ENCODE measurements at regions not wholly inside any gene's neighbourhood (a gene's known extent, or its start where the extent isn't known, plus 50 kb on each side); places are given as distances from the start of the nearest gene placed in this dataset.

GRCh38 chr5:122697191-122697590 lies 77.7 kb upstream of the SNX2 start:
- Histone ChIP-seq H3K79me2 (ENCODE audit: control insufficient read depth, insufficient read depth, low read length) (no peaks in the 10 kb centered on the region), H3K4me1 (ENCODE audit: control insufficient read depth, extremely low read depth, insufficient read depth, low read length) (no peaks in the 10 kb centered on the region), H3K4me3 (replicated peaks in 1 of 3; ENCODE audit: insufficient read depth in 1 of 3, low read depth in 1 of 3, low read length in 3 of 3) (no peak overlapping the region), H3K4me2 (ENCODE audit: insufficient read depth, low read length) (no peak overlapping the region), H3K9me3 (replicated peaks; ENCODE audit: control insufficient read depth, insufficient read depth, low read length) (no peaks in the 10 kb centered on the region), H3K9me1 (replicated peaks; ENCODE audit: control insufficient read depth, extremely low read depth, insufficient read depth, low read length) (no peaks in the 10 kb centered on the region), H3K27me3 (ENCODE audit: control insufficient read depth in 2 of 2, insufficient read depth in 2 of 2, low read length in 2 of 2) (no peaks in the 10 kb centered on the region), H2AFZ (ENCODE audit: low read depth, low read length) (no peak overlapping the region), H4K20me1 (replicated peaks; ENCODE audit: control insufficient read depth, extremely low read depth, insufficient read depth, low read length) (no peaks in the 10 kb centered on the region), H3K27ac (ENCODE audit: insufficient read depth, low read depth, low read length) (no peak overlapping the region), H3K36me3 (ENCODE audit: control insufficient read depth in 2 of 2, extremely low read depth in 1 of 2, insufficient read depth in 2 of 2, low read length in 2 of 2) (no peaks in the 10 kb centered on the region), H3K9ac (replicated peaks; ENCODE audit: extremely low read depth, insufficient read depth, low read length) (no peak overlapping the region)
- DNase-seq (ENCODE audit: low read depth, low spot score): no peak
- ChIA-PET POLR2A (no interaction called here), CTCF (no interaction called here)
- BruUV-seq (replicated peaks): no TSS peak
- dilution Hi-C loops (cut with MboI; ENCODE audit: extremely low pct_ligation_motif_present, low sequenced_read_pairs) (no loop called here), intact Hi-C loops (cut with micrococcal nuclease) (no loop called here)
- no peak for TF ChIP-seq POLR2A (IDR thresholded peaks at IDR 0.05; ENCODE audit: low read depth, low read length)
- TF ChIP-seq POLR2AphosphoS5 (IDR thresholded peaks at IDR 0.05; ENCODE audit: insufficient read depth, low read depth, low read length): no peak
- TF ChIP-seq, protein P1, sequence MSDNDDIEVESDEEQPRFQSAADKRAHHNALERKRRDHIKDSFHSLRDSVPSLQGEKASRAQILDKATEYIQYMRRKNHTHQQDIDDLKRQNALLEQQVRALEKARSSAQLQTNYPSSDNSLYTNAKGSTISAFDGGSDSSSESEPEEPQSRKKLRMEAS (IDR thresholded peaks at IDR 0.05; ENCODE audit: insufficient read depth, insufficient read length): no peak
- FAIRE-seq: no peak

- H3K9me1 ChIP-seq (replicated peaks; ENCODE audit: control insufficient read depth, extremely low read depth, insufficient read depth, low read length): no peaks in the 10 kb centered on the region
- H3K4me1 ChIP-seq (ENCODE audit: control insufficient read depth, extremely low read depth, insufficient read depth, low read length): no peaks in the 10 kb centered on the region
- no peak overlapping the region for H3K4me3 ChIP-seq (replicated peaks in 1 of 3; ENCODE audit: insufficient read depth in 1 of 3, low read depth in 1 of 3, low read length in 3 of 3)
- H3K9ac ChIP-seq (replicated peaks; ENCODE audit: extremely low read depth, insufficient read depth, low read length): no peak overlapping the region
- H3K27me3 ChIP-seq (ENCODE audit: control insufficient read depth in 2 of 2, insufficient read depth in 2 of 2, low read length in 2 of 2): no peaks in the 10 kb centered on the region
- H2AFZ ChIP-seq (ENCODE audit: low read depth, low read length): no peak overlapping the region
- intact Hi-C loops (cut with micrococcal nuclease): no loop called here
- H3K27ac ChIP-seq (ENCODE audit: insufficient read depth, low read depth, low read length): no peak overlapping the region
- DNase-seq (ENCODE audit: low read depth, low spot score) (no peak), FAIRE-seq (no peak)
- POLR2A ChIA-PET: no interaction called here
- H3K9me3 ChIP-seq (replicated peaks; ENCODE audit: control insufficient read depth, insufficient read depth, low read length): no peaks in the 10 kb centered on the region
- dilution Hi-C loops (cut with MboI; ENCODE audit: extremely low pct_ligation_motif_present, low sequenced_read_pairs): no loop called here
- no peaks in the 10 kb centered on the region for H4K20me1 ChIP-seq (replicated peaks; ENCODE audit: control insufficient read depth, extremely low read depth, insufficient read depth, low read length)
- H3K4me2 ChIP-seq (ENCODE audit: insufficient read depth, low read length): no peak overlapping the region
- no peaks in the 10 kb centered on the region for H3K36me3 ChIP-seq (ENCODE audit: control insufficient read depth in 2 of 2, extremely low read depth in 1 of 2, insufficient read depth in 2 of 2, low read length in 2 of 2)
- CTCF ChIA-PET: no interaction called here
- TF ChIP-seq MYC (IDR thresholded peaks at IDR 0.05; ENCODE audit: low read depth, low read length): no peak
- TF ChIP-seq POLR2A (IDR thresholded peaks at IDR 0.05; ENCODE audit: low read depth, low read length): no peak
- no peak for TF ChIP-seq CTCF (IDR thresholded peaks at IDR 0.05; ENCODE audit: extremely low read depth in 1 of 2, insufficient read depth in 1 of 2, low read depth in 1 of 2, low read length in 2 of 2)
- no peak for TF ChIP-seq GATA2 (IDR thresholded peaks at IDR 0.05; ENCODE audit: insufficient read depth, insufficient read length, low read depth, low read length)
- no peak for TF ChIP-seq EZH2 (IDR thresholded peaks at IDR 0.05; ENCODE audit: borderline replicate concordance, low read depth, low read length, severe bottlenecking)
- TF ChIP-seq JUN (IDR thresholded peaks at IDR 0.05; ENCODE audit: borderline replicate concordance, insufficient read depth, insufficient read length, low read depth): no peak
- no peak for TF ChIP-seq FOS (IDR thresholded peaks at IDR 0.05; ENCODE audit: borderline replicate concordance, insufficient read depth, low read length)
- TF ChIP-seq, protein P1 (IDR thresholded peaks at IDR 0.05; ENCODE audit: insufficient read depth, insufficient read length): no peak
- no peak for TF ChIP-seq POLR2AphosphoS5 (IDR thresholded peaks at IDR 0.05; ENCODE audit: insufficient read depth, low read depth, low read length)
- no peaks in the 10 kb centered on the region for H3K79me2 ChIP-seq (ENCODE audit: control insufficient read depth, insufficient read depth, low read length)
- BruUV-seq (replicated peaks): no TSS peak
These were observed 75.7 kb upstream of the SNX2 start for GRCh38 chr5:122699201-122699600.
